IPS-18a (cell line): ENCODE measurements at regions not wholly inside any gene's neighbourhood (a gene's known extent, or its start where the extent isn't known, plus 50 kb on each side); places are given as distances from the start of the nearest gene placed in this dataset.

Experiments
- H3K27ac ChIP-seq: one replicate; pipeline ENCODE4 v1.5.1; 2013; ENCODE audit warnings: low read length
- H3K27me3 ChIP-seq: one replicate; pipeline ENCODE4 v1.6.1; 2013; ENCODE audit warnings: mild to moderate bottlenecking, low read length; ENCODE audit not compliant: control insufficient read depth, insufficient read depth
- H3K36me3 ChIP-seq: one replicate; pipeline ENCODE4 v1.6.1; 2013; ENCODE audit warnings: low read depth, low read length; ENCODE audit not compliant: control insufficient read depth
- H3K4me1 ChIP-seq: one replicate; pipeline ENCODE4 v1.6.1; 2013; ENCODE audit warnings: low read depth, low read length; ENCODE audit not compliant: control insufficient read depth
- H3K4me3 ChIP-seq: one replicate; pipeline ENCODE4 v1.5.1; 2013; ENCODE audit warnings: low read length
- H3K9ac ChIP-seq: one replicate; pipeline ENCODE4 v1.6.1; 2013; ENCODE audit warnings: mild to moderate bottlenecking, low read length, moderate library complexity
- H3K9me3 ChIP-seq: one replicate; pipeline ENCODE4 v1.6.1; 2013; ENCODE audit warnings: low read depth, low read length; ENCODE audit not compliant: control insufficient read depth

DNA sequence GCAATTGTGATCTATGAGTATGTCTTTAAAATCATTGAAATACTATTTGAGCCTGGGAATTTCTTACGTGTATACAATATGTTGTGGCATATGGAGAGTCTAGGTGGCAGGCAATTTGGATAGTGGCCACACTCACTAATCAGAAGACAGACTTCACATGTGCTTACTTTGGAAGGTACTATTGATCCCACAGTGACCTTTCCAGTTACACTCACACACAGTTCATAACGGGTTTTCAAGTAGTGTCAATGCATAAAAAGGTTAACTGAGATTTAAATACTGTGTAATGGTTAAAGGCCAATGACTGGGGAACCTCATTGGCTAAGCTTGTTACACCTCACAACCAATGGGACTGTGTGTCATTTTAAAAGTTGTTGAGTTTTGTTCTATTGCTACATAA is 783.2 kb downstream of the RPA4 start:
- Histone ChIP-seq H3K27me3 (no peaks in the 10 kb centered on the region), H3K36me3 (no peaks in the 10 kb centered on the region), H3K9me3 (no peaks in the 10 kb centered on the region), H3K27ac (no peak overlapping the region), H3K4me3 (no peak overlapping the region), H3K4me1 (no peaks in the 10 kb centered on the region), H3K9ac (no peak overlapping the region)

DNA sequence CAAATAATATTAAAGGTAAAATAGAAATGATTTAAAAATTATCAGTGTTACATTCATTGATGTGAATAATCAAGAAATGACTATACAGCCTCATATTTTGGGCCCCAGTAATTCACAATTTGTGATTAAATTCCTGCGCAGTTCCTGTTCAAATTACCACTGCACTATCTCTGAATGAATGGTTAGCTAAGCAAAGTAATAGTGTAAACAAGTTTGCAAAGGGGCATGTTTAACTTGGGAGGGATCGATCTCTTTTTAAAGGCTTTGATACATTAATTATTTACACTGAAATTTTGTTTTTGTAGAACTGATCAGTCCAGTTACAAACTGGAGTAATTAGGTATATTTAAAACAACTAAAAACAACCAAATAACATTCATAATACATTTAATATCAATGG is 784.4 kb downstream of the RPA4 start:
- H3K4me3 ChIP-seq, result no peak overlapping the region
- no peaks in the 10 kb centered on the region for H3K4me1 ChIP-seq
- no peak overlapping the region for H3K27ac ChIP-seq
- H3K9me3 ChIP-seq, result no peaks in the 10 kb centered on the region
- no peaks in the 10 kb centered on the region for H3K36me3 ChIP-seq
- no peaks in the 10 kb centered on the region for H3K27me3 ChIP-seq
- H3K9ac ChIP-seq, result no peak overlapping the region

DNA sequence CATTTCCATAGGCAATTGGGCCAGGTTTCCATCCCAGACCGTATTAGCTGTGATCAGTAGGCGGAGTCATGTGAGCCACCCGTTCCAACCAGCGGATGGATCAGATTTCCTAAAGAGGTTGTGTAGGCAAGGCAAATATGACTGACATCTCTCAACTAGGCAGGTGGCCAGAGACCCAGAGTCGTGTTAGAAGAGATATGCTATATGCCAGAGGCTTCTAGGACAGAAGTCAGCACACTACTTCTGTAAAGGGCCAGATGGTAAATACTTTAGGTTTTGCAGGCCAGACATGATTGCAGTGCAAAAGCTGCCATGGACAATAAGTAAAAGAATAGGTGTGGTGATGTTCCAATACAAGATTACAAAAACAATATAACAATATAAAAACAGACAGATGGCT is 788.4 kb downstream of the RPA4 start:
- Histone ChIP-seq H3K4me3 (no peak overlapping the region), H3K9ac (no peak overlapping the region), H3K36me3 (no peaks in the 10 kb centered on the region), H3K27me3 (no peaks in the 10 kb centered on the region), H3K4me1 (no peaks in the 10 kb centered on the region), H3K27ac (no peak overlapping the region), H3K9me3 (no peaks in the 10 kb centered on the region)

DNA sequence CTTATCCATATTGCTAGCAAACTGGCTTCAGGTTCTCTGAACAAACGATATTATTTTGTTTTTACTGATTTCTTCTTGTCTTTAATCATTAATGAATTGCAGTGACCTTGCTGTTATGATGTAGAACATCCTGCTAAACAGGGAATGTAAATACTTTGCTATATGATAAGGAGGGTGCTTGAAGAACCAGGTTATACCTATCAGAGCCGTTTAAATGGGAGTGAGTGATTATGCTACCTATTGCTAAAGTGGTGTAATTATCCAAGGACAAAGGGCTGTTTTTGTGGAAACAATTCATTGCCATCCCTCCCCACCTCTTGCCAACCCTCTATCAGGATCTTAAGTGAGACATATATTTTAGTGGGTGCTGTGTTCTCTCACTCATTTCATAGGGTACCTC is 788.9 kb downstream of the RPA4 start:
- no peak overlapping the region for H3K27ac ChIP-seq
- H3K4me3 ChIP-seq, result no peak overlapping the region
- no peaks in the 10 kb centered on the region for H3K4me1 ChIP-seq
- H3K27me3 ChIP-seq, result no peaks in the 10 kb centered on the region
- no peaks in the 10 kb centered on the region for H3K9me3 ChIP-seq
- no peaks in the 10 kb centered on the region for H3K36me3 ChIP-seq
- no peak overlapping the region for H3K9ac ChIP-seq

DNA sequence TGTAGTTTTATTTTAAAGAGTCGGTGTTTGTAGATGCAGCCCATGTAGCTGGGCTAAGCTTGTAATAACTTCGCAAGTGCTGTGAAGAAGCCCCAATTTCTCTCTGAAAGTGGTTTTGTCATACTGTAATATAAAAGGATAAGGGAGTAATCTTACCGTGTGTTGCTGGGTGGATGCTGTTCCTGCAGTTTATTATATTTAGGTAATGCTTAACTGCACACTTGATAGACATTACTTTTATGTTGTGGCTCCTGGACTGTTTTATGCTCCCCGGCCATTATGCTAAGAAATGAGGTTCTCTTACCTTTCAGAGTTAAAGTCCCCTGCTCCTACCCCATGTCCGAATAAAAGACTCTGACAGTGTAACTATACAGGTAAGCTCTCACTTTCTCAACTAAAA is 789.4 kb downstream of the RPA4 start:
- Histone ChIP-seq H3K27me3 (no peaks in the 10 kb centered on the region), H3K9me3 (no peaks in the 10 kb centered on the region), H3K4me1 (no peaks in the 10 kb centered on the region), H3K4me3 (no peak overlapping the region), H3K36me3 (no peaks in the 10 kb centered on the region), H3K27ac (no peak overlapping the region), H3K9ac (no peak overlapping the region)

DNA sequence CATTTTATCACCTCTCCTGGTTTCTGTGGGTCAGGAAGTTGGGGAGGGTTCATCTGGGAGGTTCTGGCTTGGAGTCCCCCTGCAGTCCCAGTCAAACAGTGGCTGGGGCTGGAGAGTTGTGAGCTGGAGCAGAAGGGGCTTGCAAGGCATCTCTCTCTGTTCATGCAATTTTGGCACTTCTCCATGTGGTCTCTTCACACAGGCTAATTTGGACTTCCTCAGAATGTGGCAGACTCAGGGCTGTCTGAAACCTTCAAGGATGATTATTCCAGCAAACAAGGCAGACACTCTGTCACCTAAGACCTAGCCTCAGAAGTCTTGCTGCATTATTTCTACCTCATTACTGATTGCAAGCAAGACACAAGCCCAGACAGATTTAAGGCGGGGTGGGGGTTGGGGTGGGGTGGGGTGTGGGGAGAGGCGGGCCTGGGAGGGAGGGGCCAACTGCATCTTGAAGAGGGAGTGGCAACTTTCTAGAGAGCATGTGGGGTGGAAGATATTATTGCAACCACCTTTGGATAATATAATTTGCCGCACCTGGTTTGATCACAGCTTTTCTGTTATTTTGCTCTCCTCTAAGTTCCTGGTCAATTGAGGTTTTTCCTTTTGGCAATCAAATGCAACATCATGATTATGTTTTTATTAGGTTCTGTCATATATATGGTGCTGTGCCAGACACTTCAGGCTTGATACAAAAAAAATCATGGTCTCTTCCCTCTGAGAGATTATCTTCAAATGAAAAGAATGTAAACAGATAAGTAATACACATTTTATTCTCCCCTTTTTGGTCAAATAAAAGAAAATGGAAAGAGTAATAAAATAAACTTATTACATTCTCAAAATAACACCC is 799.5 kb downstream of the RPA4 start:
- Histone ChIP-seq H3K4me3 (no peak overlapping the region), H3K27me3 (no peaks in the 10 kb centered on the region)

DNA sequence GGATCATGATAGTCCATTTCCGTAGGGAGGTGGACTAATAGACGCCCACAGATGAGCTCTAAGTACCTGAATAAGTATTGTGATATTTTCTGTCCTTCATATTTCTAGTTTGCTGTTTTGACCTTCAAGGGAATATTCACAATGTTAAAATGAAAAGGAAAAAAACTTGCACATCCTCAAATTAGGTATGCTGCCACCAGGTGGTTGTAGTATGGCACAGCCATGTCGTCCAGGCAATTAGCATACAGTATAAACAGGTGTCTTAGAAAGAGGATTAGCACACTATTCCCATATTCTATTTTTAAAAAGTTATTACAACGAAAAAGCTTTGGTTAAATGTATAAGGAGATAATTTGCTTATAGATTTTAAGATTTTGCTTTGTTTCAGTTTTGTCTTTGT is 802.0 kb downstream of the RPA4 start:
- Histone ChIP-seq H3K27me3 (no peaks in the 10 kb centered on the region), H3K9me3 (no peaks in the 10 kb centered on the region), H3K36me3 (no peaks in the 10 kb centered on the region), H3K9ac (no peak overlapping the region), H3K4me3 (no peak overlapping the region), H3K27ac (no peak overlapping the region), H3K4me1 (peaks cover 8% of the 10 kb centered on the region)

More for the DNA sequence above, 799.5 kb downstream of the RPA4 start:
- no peaks in the 10 kb centered on the region for H3K9me3 ChIP-seq
- H3K4me1 ChIP-seq, result peaks cover 8% of the 10 kb centered on the region
- no peak overlapping the region for H3K9ac ChIP-seq
- H3K27ac ChIP-seq, result no peak overlapping the region
- H3K36me3 ChIP-seq, result no peaks in the 10 kb centered on the region

DNA sequence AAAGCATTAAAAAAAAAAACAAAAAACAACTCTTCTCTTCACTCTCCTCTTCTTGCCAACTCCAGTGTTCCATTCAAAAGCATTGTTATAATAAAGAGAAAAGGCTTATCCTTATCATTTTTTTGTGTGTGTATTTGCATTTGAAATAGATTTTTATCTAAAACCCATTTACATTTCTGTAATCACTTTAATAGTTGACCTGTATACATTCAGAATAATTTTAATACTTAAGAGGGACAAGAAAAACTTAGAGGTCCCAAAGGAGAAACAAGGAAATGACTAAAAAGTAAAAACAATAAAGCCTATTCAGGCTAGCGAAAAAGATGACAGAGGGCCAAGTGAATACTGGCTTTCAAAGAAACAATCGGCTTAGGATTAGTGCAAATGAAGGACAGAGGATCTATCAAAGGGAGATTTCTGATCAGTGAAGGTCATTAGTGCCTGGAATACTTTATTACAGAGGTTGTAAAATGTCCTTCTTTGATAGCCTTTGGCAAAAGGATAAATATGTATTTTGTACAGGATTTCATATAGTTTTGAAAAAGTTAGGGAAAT is 808.3 kb downstream of the RPA4 start:
- Histone ChIP-seq H3K9me3 (no peaks in the 10 kb centered on the region), H3K4me1 (peaks cover 25% of the 10 kb centered on the region), H3K27ac (no peak overlapping the region), H3K36me3 (no peaks in the 10 kb centered on the region), H3K9ac (no peak overlapping the region), H3K27me3 (no peaks in the 10 kb centered on the region), H3K4me3 (no peak overlapping the region)

DNA sequence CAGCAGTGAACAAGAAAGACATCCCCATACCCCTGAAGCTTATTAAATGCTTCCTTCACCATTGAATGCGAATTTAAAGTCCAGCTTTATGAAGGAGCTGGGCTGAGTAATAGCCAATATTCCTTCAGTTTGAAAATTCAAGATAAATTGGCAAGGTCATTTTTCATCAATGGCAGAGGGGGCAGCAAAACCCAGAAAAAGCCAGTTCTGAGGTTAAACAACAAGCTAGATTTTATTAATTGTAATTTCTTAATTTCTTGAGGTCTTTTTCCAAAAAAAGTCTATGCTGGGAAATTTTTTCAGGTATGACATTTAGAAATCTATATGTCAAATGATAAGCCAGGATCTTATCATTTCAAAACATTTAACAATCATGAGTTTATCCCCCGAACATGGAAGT is 808.9 kb downstream of the RPA4 start:
- Histone ChIP-seq H3K36me3 (no peaks in the 10 kb centered on the region), H3K4me3 (no peak overlapping the region), H3K4me1 (peaks cover 25% of the 10 kb centered on the region), H3K27me3 (no peaks in the 10 kb centered on the region), H3K9ac (no peak overlapping the region), H3K27ac (no peak overlapping the region), H3K9me3 (no peaks in the 10 kb centered on the region)

DNA sequence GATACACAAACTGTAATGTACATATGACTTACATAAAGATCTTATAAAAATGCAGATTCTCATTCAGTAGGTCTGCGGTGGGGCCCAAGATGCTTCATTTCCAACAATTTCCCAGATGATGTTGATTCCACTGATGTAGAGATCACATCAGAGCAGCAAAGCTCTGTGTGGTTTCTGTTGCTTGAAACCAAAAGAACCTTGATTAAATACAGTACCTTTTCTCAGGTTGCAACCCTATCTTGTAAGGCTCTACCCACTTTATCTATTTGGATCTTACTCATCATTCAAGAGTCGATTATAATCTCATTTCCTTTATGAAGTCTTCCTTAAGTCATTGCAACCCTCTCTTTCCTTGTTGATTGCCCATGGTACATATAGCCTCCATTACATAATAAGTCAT is 816.8 kb downstream of the RPA4 start:
- Histone ChIP-seq H3K4me3 (no peak overlapping the region), H3K27me3 (no peaks in the 10 kb centered on the region), H3K27ac (no peak overlapping the region), H3K36me3 (no peaks in the 10 kb centered on the region), H3K9me3 (no peaks in the 10 kb centered on the region), H3K9ac (no peak overlapping the region), H3K4me1 (peaks cover 2% of the 10 kb centered on the region)

DNA sequence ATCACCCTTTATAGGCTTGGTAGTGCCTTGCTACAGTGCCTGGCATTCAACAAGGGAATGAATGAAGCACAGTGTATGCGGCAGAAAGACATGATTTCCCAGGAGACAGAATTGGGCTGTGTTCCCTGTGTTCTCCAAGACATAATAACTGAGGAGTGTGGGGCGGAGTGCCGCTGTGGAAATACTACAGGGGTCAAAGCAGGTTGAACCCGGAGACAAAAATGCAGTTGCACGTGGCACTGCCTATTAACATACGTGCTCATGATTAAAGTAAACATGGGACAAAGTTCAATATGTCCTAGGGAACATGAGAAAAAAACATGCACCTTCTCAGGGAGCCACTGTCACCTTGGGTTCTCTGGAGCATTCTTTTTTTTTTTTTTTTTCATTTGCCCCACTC is 820.8 kb downstream of the RPA4 start:
- no peak overlapping the region for H3K27ac ChIP-seq
- H3K4me3 ChIP-seq, result no peak overlapping the region
- H3K27me3 ChIP-seq, result no peaks in the 10 kb centered on the region
- H3K36me3 ChIP-seq, result no peaks in the 10 kb centered on the region
- H3K9ac ChIP-seq, result no peak overlapping the region
- H3K9me3 ChIP-seq, result no peaks in the 10 kb centered on the region
- H3K4me1 ChIP-seq, result no peaks in the 10 kb centered on the region

DNA sequence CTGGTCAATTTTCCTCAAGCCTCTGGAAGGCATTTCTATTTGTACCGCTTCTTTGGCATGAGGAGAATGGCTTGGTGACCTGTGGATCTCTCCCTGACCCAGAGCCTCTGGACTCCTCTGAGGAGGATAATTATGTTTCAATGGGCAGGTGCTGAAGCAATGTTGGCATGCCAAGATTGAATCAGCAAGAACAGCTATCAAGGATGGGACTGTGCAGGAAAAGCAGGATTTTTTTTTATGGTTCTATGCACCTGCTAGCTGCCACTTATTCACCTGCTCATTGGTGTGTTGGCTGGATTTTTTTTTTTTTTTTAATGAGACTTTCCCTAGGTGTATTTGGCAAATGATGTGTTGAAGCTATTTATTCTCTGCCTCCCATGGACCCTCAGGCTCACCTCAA is 821.2 kb downstream of the RPA4 start:
- Histone ChIP-seq H3K27me3 (no peaks in the 10 kb centered on the region), H3K4me1 (no peaks in the 10 kb centered on the region), H3K27ac (no peak overlapping the region), H3K9me3 (no peaks in the 10 kb centered on the region), H3K36me3 (no peaks in the 10 kb centered on the region), H3K9ac (no peak overlapping the region), H3K4me3 (no peak overlapping the region)
